GM18508 (cell line): ENCODE measurements at regions not wholly inside any gene's neighbourhood (a gene's known extent, or its start where the extent isn't known, plus 50 kb on each side); places are given as distances from the start of the nearest gene placed in this dataset.
A peak's percentile ranks its signal among the peaks of the same experiment; 100 is the strongest.

Experiments
- ATAC-seq: cut with Tn5 transposase; IDR thresholded peaks from one replicate; pipeline ENCODE4 v1.9.1; 2021; ENCODE audit warnings: moderate number of reproducible peaks; ENCODE audit not compliant: insufficient read depth, unreplicated experiment

- no peak for ATAC-seq
Observed at GRCh38 chr5:167472566-167473108, 818.8 kb upstream of the WWC1 start.

- no peak for ATAC-seq
Observed at GRCh38 chr5:167478188-167478587, 813.3 kb upstream of the WWC1 start.

GRCh38 chr5:167479779-167480178 is 811.7 kb upstream of the WWC1 start:
- ATAC-seq: no peak

- ATAC-seq: no peak
Observed at GRCh38 chr5:167481345-167481744, 810.1 kb upstream of the WWC1 start.

- no peak for ATAC-seq
Observed at GRCh38 chr5:167482555-167482954, 808.9 kb upstream of the WWC1 start.

- ATAC-seq: no peak
Observed at GRCh38 chr5:167485061-167485774, 806.2 kb upstream of the WWC1 start.

GRCh38 chr5:167488371-167488770 is 803.1 kb upstream of the WWC1 start:
- ATAC-seq: no peak

- ATAC-seq: peak; percentile 76
Observed at GRCh38 chr5:167489202-167489601, 802.2 kb upstream of the WWC1 start.

- no peak for ATAC-seq
Observed at GRCh38 chr5:167503926-167504720, 787.3 kb upstream of the WWC1 start.

GRCh38 chr5:167507463-167508233 is 783.8 kb upstream of the WWC1 start:
- ATAC-seq: no peak

- no peak for ATAC-seq
Observed at GRCh38 chr5:167509076-167509475, 782.4 kb upstream of the WWC1 start.

- ATAC-seq: no peak
Observed at GRCh38 chr5:167511276-167511675, 780.2 kb upstream of the WWC1 start.

- no peak for ATAC-seq
Observed at GRCh38 chr5:167512111-167512510, 779.3 kb upstream of the WWC1 start.

GRCh38 chr5:167513381-167513780 is 778.1 kb upstream of the WWC1 start:
- ATAC-seq: no peak

GRCh38 chr5:167514461-167514860 is 777.0 kb upstream of the WWC1 start:
- ATAC-seq: no peak

- ATAC-seq: no peak
Observed at GRCh38 chr5:167525004-167525403, 766.4 kb upstream of the WWC1 start.

- ATAC-seq: no peak
Observed at GRCh38 chr5:167528651-167529050, 762.8 kb upstream of the WWC1 start.

GRCh38 chr5:167530548-167530947 is 760.9 kb upstream of the WWC1 start:
- ATAC-seq: no peak

GRCh38 chr5:167533814-167534795 is 757.3 kb upstream of the WWC1 start:
- ATAC-seq: no peak

GRCh38 chr5:167539747-167540146 is 751.7 kb upstream of the WWC1 start:
- ATAC-seq: no peak
